CD4-positive, alpha-beta T cell (primary cell): ENCODE measurements at regions not wholly inside any gene's neighbourhood (a gene's known extent, or its start where the extent isn't known, plus 50 kb on each side); places are given as distances from the start of the nearest gene placed in this dataset.
"Not testable (repeated sequence)": the region's sequence is repeated elsewhere in the genome, so short reads cannot be mapped to it uniquely, and the experiment has no call there.

ENCODE experiments used
- ATAC-seq: fragments of 200-7000 bp; cut with Tn5 transposase; one replicate; pipeline ENCODE4 v1.10.0; 2022; ENCODE audit warnings: mild to moderate bottlenecking; ENCODE audit not compliant: poor library complexity
- CTCF ChIA-PET: fragments of 350-600 bp; sonication (Branson Sonifier 250); formaldehyde crosslinking; loops from one replicate; lab custom pipeline; 2021; ENCODE audit warnings: antibody characterized with exemption, inconsistent platforms; lab: Charles Lee
- POLR2A ChIA-PET: fragments of 350-600 bp; sonication (Branson Sonifier 250); formaldehyde crosslinking; loops from one replicate; lab custom pipeline; 2021; ENCODE audit warnings: antibody characterized with exemption, inconsistent platforms; lab: Charles Lee
- DNase-seq, 14 experiments: peaks; one replicate each; pipeline ENCODE4 v3.0.0-alpha.2; 2013 to 2020; ENCODE audit warnings: mixed read lengths in 2 of 14
- H3K27ac ChIP-seq, 2 donors: one replicate each; pipeline versions ENCODE4 v1.5.1 to v1.7.0; 2013; ENCODE audit warnings: low read length in 2 of 2, low read depth in 1 of 2, mild to moderate bottlenecking in 1 of 2
- H3K27me3 ChIP-seq, 2 experiments: 1 replicate in 1 of 2; 2 replicates in 1 of 2; pipeline versions ENCODE4 v1.6.1 to v1.7.0; 2013; ENCODE audit warnings: low read length in 2 of 2, control low read depth in 1 of 2, mild to moderate bottlenecking in 1 of 2, moderate library complexity in 1 of 2; ENCODE audit not compliant: insufficient read depth in 2 of 2, control insufficient read depth in 1 of 2
- H3K36me3 ChIP-seq: one replicate; pipeline ENCODE4 v1.6.1; 2013; ENCODE audit warnings: low read length, control low read depth; ENCODE audit not compliant: insufficient read depth
- H3K4me1 ChIP-seq: one replicate; pipeline ENCODE4 v1.6.1; 2013; ENCODE audit warnings: low read length, control low read depth; ENCODE audit not compliant: insufficient read depth
- H3K4me3 ChIP-seq: one replicate; pipeline ENCODE4 v1.5.1; 2013; ENCODE audit warnings: mild to moderate bottlenecking, low read length, moderate library complexity
- H3K9me3 ChIP-seq, 2 experiments: 1 replicate in 1 of 2; 2 replicates in 1 of 2; pipeline versions ENCODE4 v1.6.1 to v1.7.0; 2013; ENCODE audit warnings: low read length in 2 of 2, mild to moderate bottlenecking in 2 of 2, control low read depth in 1 of 2, moderate library complexity in 1 of 2; ENCODE audit not compliant: control insufficient read depth in 1 of 2, insufficient read depth in 1 of 2
- H3K27ac Mint-ChIP-seq: one replicate; pipeline ENCODE4 v1.8.0; 2020; ENCODE audit warnings: mixed read lengths
- H3K27me3 Mint-ChIP-seq: one replicate; pipeline ENCODE4 v1.8.0; 2021; ENCODE audit warnings: mixed read lengths
- H3K36me3 Mint-ChIP-seq: one replicate; pipeline ENCODE4 v1.8.0; 2021; ENCODE audit warnings: low read depth, mixed read lengths
- H3K4me1 Mint-ChIP-seq: one replicate; pipeline ENCODE4 v1.8.0; 2021; ENCODE audit warnings: low read depth, mixed read lengths
- H3K4me3 Mint-ChIP-seq: one replicate; pipeline ENCODE4 v1.8.0; 2020; ENCODE audit warnings: mild to moderate bottlenecking, mixed read lengths
- H3K9me3 Mint-ChIP-seq: one replicate; pipeline ENCODE4 v1.8.0; 2020; ENCODE audit warnings: mixed read lengths
- CTCF ChIP-seq: fragments of 200-600 bp; IDR thresholded peaks from one replicate; pipeline ENCODE4 v1.8.0; 2022; ENCODE audit warnings: antibody characterized with exemption, mild to moderate bottlenecking
- intact Hi-C, 2 experiments: fragments of 100-400 bp; cut with DNase I in 1 of 2; cut with micrococcal nuclease in 1 of 2; formaldehyde crosslinking; loops; one replicate each; pipeline versions ENCODE4 v1.15.1 to v1.9.0; 2023 to 2025; cut with DNase I, micrococcal nuclease

GRCh38 chr1:148334339-148335130, 148.6 kb downstream of the PPIAL4G start:
- Mint-ChIP-seq H3K36me3 (peaks cover 9% of the 10 kb centered on the region), H3K27ac (peak overlapping the region; percentile 96)

GRCh38 chr1:148333875-148334338, 149.2 kb downstream of the PPIAL4G start:
- DNase-seq (no peak), ATAC-seq (no peak)
- Histone ChIP-seq H3K36me3 (no peaks in the 10 kb centered on the region), H3K4me1 (peaks cover 16% of the 10 kb centered on the region), H3K27ac (peak overlapping the region in 1 of 2 donors; percentile 66), H3K27me3 (peaks cover 12 to 14% of the 10 kb centered on the region in 2 experiments), H3K9me3 (peaks cover 0 to 2% of the 10 kb centered on the region in 2 experiments), H3K4me3 (peak overlapping the region; percentile 73)
- intact Hi-C loops: loop anchor here in 1 of 2 experiments (5.0 kb wide), 1 partner anchor 72 kb away; no protein-coding TSS in a partner anchor
- ChIA-PET POLR2A (interaction anchor here (0.6 to 4.0 kb wide), 15 partner anchors 11 to 1249 kb away, joined by 3 to 32 read pairs (median 4); no protein-coding TSS in a partner anchor), CTCF (interaction anchor here (1.0 to 2.3 kb wide), 2 partner anchors 12 kb away, joined by 3 to 6 read pairs; no protein-coding TSS in a partner anchor)
- Mint-ChIP-seq H3K9me3 (no peaks in the 10 kb centered on the region), H3K27ac (peak overlapping the region; percentile 96), H3K4me3 (peak overlapping the region; percentile 95), H3K27me3 (peaks cover 10% of the 10 kb centered on the region), H3K36me3 (peaks cover 9% of the 10 kb centered on the region), H3K4me1 (peaks cover 38% of the 10 kb centered on the region)
- no peak for TF ChIP-seq CTCF

More at GRCh38 chr1:148334339-148335130, 148.6 kb downstream of the PPIAL4G start:
- TF ChIP-seq CTCF: no peak
- H3K27ac ChIP-seq: peak overlapping the region; percentile 50 to 66
- ATAC-seq (peak; percentile 75), DNase-seq (peak; percentile 52 to 89 (median 66))
- CTCF ChIA-PET: interaction anchor here (1.0 to 2.3 kb wide), 2 partner anchors 11 to 13 kb away, joined by 3 to 6 read pairs; no protein-coding TSS in a partner anchor
- Mint-ChIP-seq H3K27me3 (peaks cover 6% of the 10 kb centered on the region), H3K4me3 (peak overlapping the region; percentile 95), H3K9me3 (no peaks in the 10 kb centered on the region), H3K4me1 (peaks cover 38% of the 10 kb centered on the region)
- H3K27me3 ChIP-seq: peaks cover 6 to 9% of the 10 kb centered on the region in 2 experiments
- no peaks in the 10 kb centered on the region for H3K36me3 ChIP-seq
- peak overlapping the region; percentile 73 for H3K4me3 ChIP-seq
- POLR2A ChIA-PET: interaction anchor here (0.6 to 4.0 kb wide), 18 partner anchors 11 to 1250 kb away, joined by 3 to 32 read pairs (median 4); no protein-coding TSS in a partner anchor
- H3K9me3 ChIP-seq: no peaks in the 10 kb centered on the region
- peaks cover 16% of the 10 kb centered on the region for H3K4me1 ChIP-seq
- intact Hi-C loops: loop anchor here in 1 of 2 experiments (5.0 kb wide), 2 partner anchors 52 to 72 kb away; no protein-coding TSS in a partner anchor

GRCh38 chr1:148328884-148329283, 154.2 kb downstream of the PPIAL4G start:
- Histone ChIP-seq H3K9me3 (peaks cover 0 to 4% of the 10 kb centered on the region in 2 experiments), H3K27me3 (peaks cover 19% of the 10 kb centered on the region in 2 experiments), H3K27ac (no peak overlapping the region), H3K4me3 (no peak overlapping the region), H3K36me3 (no peaks in the 10 kb centered on the region), H3K4me1 (peaks cover 4% of the 10 kb centered on the region)
- no peak for TF ChIP-seq CTCF
- intact Hi-C loops: loop anchor here in 1 of 2 experiments (2.0 kb wide), 1 partner anchor 14 kb away; no protein-coding TSS in a partner anchor
- ATAC-seq (no peak), DNase-seq (no peak)
- Mint-ChIP-seq H3K9me3 (no peaks in the 10 kb centered on the region), H3K4me3 (no peak overlapping the region), H3K4me1 (peaks cover 6% of the 10 kb centered on the region), H3K36me3 (no peaks in the 10 kb centered on the region), H3K27ac (no peak overlapping the region), H3K27me3 (peaks cover 10% of the 10 kb centered on the region)
- ChIA-PET CTCF (no interaction called here), POLR2A (no interaction called here)

GRCh38 chr1:148325031-148325430, 158.1 kb downstream of the PPIAL4G start:
- H3K4me3 Mint-ChIP-seq, H3K9me3 Mint-ChIP-seq, H3K27ac Mint-ChIP-seq, H3K4me3 ChIP-seq, CTCF ChIA-PET, H3K36me3 ChIP-seq, ATAC-seq, H3K4me1 ChIP-seq, H3K27ac ChIP-seq, H3K4me1 Mint-ChIP-seq, H3K27me3 Mint-ChIP-seq, intact Hi-C loops, H3K36me3 Mint-ChIP-seq, POLR2A ChIA-PET, DNase-seq, H3K9me3 ChIP-seq: not testable (repeated sequence)
- peaks cover 14 to 18% of the 10 kb centered on the region in 2 experiments for H3K27me3 ChIP-seq

GRCh38 chr1:148324465-148324864, 158.6 kb downstream of the PPIAL4G start:
- H3K36me3 Mint-ChIP-seq, H3K4me1 Mint-ChIP-seq, intact Hi-C loops, H3K4me3 Mint-ChIP-seq, H3K27ac Mint-ChIP-seq, H3K9me3 ChIP-seq, CTCF ChIA-PET, H3K27me3 Mint-ChIP-seq, H3K4me1 ChIP-seq, ATAC-seq, POLR2A ChIA-PET, DNase-seq, H3K36me3 ChIP-seq, H3K9me3 Mint-ChIP-seq, H3K4me3 ChIP-seq, H3K27ac ChIP-seq: not testable (repeated sequence)
- H3K27me3 ChIP-seq: peaks cover 10 to 12% of the 10 kb centered on the region in 2 experiments
